Fibroblast of lung (primary cell): ENCODE measurements at regions not wholly inside any gene's neighbourhood (a gene's known extent, or its start where the extent isn't known, plus 50 kb on each side); places are given as distances from the start of the nearest gene placed in this dataset.

Source experiments
- EZH2 ChIP-seq: IDR thresholded peaks from 2 replicates; pipeline ENCODE4 v1.5.1; 2012; ENCODE audit warnings: low read length, control low read depth, mild to moderate bottlenecking; ENCODE audit errors: missing control alignments
- TF ChIP-seq, protein P1 (sequence below), 2 donors: IDR thresholded peaks in 1 of 2; conservative IDR thresholded peaks in 1 of 2; 1 replicate in 1 of 2; 2 replicates in 1 of 2; pipeline ENCODE4 v1.5.1; 2011 to 2012; ENCODE audit warnings: low read length in 2 of 2, control low read depth in 1 of 2, inconsistent platforms in 1 of 2, low read depth in 1 of 2, mild to moderate bottlenecking in 1 of 2

DNA sequence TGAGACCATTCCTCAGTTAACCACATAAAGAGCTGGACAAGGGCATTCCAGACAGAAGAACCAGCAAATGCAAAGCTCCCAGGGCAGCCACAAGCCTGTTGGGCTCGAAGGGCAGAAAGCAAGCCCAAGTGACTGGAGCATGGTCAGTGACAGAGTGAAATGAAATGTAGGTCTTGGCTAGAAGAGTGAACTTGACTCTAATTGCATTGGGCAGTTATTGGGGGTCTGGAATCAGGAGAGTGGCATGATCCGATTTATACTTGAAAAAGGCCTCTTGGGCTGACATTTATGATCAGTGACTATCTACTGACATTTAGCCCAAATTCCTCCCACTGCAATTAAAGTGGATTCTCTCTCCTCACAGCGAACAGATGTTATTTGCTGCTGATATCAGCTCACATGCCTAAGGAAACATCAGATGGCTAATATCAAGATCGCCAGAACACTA is 152.5 kb upstream of the KLF7 start:
- TF ChIP-seq, protein P1, sequence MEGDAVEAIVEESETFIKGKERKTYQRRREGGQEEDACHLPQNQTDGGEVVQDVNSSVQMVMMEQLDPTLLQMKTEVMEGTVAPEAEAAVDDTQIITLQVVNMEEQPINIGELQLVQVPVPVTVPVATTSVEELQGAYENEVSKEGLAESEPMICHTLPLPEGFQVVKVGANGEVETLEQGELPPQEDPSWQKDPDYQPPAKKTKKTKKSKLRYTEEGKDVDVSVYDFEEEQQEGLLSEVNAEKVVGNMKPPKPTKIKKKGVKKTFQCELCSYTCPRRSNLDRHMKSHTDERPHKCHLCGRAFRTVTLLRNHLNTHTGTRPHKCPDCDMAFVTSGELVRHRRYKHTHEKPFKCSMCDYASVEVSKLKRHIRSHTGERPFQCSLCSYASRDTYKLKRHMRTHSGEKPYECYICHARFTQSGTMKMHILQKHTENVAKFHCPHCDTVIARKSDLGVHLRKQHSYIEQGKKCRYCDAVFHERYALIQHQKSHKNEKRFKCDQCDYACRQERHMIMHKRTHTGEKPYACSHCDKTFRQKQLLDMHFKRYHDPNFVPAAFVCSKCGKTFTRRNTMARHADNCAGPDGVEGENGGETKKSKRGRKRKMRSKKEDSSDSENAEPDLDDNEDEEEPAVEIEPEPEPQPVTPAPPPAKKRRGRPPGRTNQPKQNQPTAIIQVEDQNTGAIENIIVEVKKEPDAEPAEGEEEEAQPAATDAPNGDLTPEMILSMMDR (conservative IDR thresholded peaks at IDR 0.05 in 1 of 2, IDR thresholded peaks at IDR 0.05 in 1 of 2; ENCODE audit: low read depth in 1 of 2, low read length in 2 of 2) = no peak
- no peak for TF ChIP-seq EZH2
